Dermis blood vessel endothelial cell (primary cell): ENCODE measurements at regions not wholly inside any gene's neighbourhood (a gene's known extent, or its start where the extent isn't known, plus 50 kb on each side); places are given as distances from the start of the nearest gene placed in this dataset.

Experiments used
- DNase-seq: peaks from one replicate; pipeline ENCODE4 v3.0.0; 2010

- no peak for DNase-seq
Observed at GRCh38 chr1:38126970-38127369, 80.4 kb upstream of the POU3F1 start.

- DNase-seq: no peak
Observed at GRCh38 chr1:38125837-38126520, 79.4 kb upstream of the POU3F1 start.

- DNase-seq: no peak
Observed at GRCh38 chr1:38125016-38125415, 78.4 kb upstream of the POU3F1 start.

- no peak for DNase-seq
Observed at GRCh38 chr1:38123356-38124135, 77.0 kb upstream of the POU3F1 start.

GRCh38 chr1:38121231-38121680 lies 74.7 kb upstream of the POU3F1 start:
- no peak for DNase-seq

- no peak for DNase-seq
Observed at GRCh38 chr1:38120552-38121230, 74.1 kb upstream of the POU3F1 start.

- no peak for DNase-seq
Observed at GRCh38 chr1:38118976-38119375, 72.4 kb upstream of the POU3F1 start.

GRCh38 chr1:38117444-38117887 lies 70.9 kb upstream of the POU3F1 start:
- DNase-seq: no peak

GRCh38 chr1:38115682-38116202 lies 69.1 kb upstream of the POU3F1 start:
- DNase-seq: no peak

- no peak for DNase-seq
Observed at GRCh38 chr1:38115226-38115625, 68.6 kb upstream of the POU3F1 start.

- DNase-seq: no peak
Observed at GRCh38 chr1:38114241-38115026, 67.8 kb upstream of the POU3F1 start.

- DNase-seq: no peak
Observed at GRCh38 chr1:38113159-38113666, 66.6 kb upstream of the POU3F1 start.

- DNase-seq: no peak
Observed at GRCh38 chr1:38111589-38111988, 65.0 kb upstream of the POU3F1 start.

GRCh38 chr1:38105267-38105666 lies 58.7 kb upstream of the POU3F1 start:
- no peak for DNase-seq

GRCh38 chr1:38102636-38103035 lies 56.0 kb upstream of the POU3F1 start:
- DNase-seq: no peak

GRCh38 chr1:38101037-38101785 lies 54.6 kb upstream of the POU3F1 start:
- no peak for DNase-seq

GRCh38 chr1:38098101-38098847 lies 51.7 kb upstream of the POU3F1 start:
- DNase-seq: no peak

- no peak for DNase-seq
Observed at GRCh38 chr1:38097284-38097898, 50.8 kb upstream of the POU3F1 start.
